GM18505 (cell line): ENCODE measurements at regions not wholly inside any gene's neighbourhood (a gene's known extent, or its start where the extent isn't known, plus 50 kb on each side); places are given as distances from the start of the nearest gene placed in this dataset.

Experiments used
- ATAC-seq: cut with Tn5 transposase; IDR thresholded peaks from one replicate; pipeline ENCODE4 v1.9.1; 2021; ENCODE audit not compliant: unreplicated experiment
- POLR2A ChIP-seq: IDR thresholded peaks from 4 replicates; pipeline ENCODE4 v1.6.1; 2011; ENCODE audit warnings: borderline replicate concordance; ENCODE audit not compliant: insufficient read depth, insufficient read length; ENCODE audit errors: extremely low read depth

- TF ChIP-seq POLR2A, result no peak
- no peak for ATAC-seq
Measured at GRCh38 chr2:18648161-18648560, 58.8 kb upstream of the NT5C1B start.

- no peak for ATAC-seq
Measured at GRCh38 chr2:18647731-18648130, 58.4 kb upstream of the NT5C1B start.

DNA sequence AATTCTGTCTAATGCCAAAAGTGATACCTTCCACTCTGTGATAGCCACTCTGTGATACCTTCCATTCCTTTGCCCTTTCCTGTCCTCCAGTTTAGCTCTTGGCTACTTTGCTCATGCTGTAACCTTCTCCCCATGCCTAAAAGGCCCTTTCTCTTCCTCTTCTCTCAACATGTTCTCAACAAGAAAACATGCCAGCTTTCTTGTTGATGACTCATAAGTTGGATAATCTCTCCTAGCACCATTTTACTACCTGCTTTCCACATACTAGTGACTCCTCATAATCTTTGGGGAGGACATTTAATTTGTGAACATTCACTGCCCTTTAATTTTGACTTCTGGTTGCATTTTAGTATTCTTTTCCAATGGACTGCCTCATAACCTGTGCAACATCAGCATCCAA lies 55.9 kb upstream of the NT5C1B start:
- TF ChIP-seq POLR2A, result no peak
- ATAC-seq, result no peak

More at GRCh38 chr2:18647731-18648130, 58.4 kb upstream of the NT5C1B start:
- no peak for TF ChIP-seq POLR2A

- TF ChIP-seq POLR2A, result no peak
- ATAC-seq, result no peak
Measured at GRCh38 chr2:18644115-18644462, 54.7 kb upstream of the NT5C1B start.

- no peak for ATAC-seq
- no peak for TF ChIP-seq POLR2A
Measured at GRCh38 chr2:18643326-18644114, 54.2 kb upstream of the NT5C1B start.

GRCh38 chr2:18641823-18642222 lies 52.5 kb upstream of the NT5C1B start:
- ATAC-seq, result no peak

GRCh38 chr2:18639756-18640453 lies 50.5 kb upstream of the NT5C1B start:
- no peak for TF ChIP-seq POLR2A
- ATAC-seq, result no peak

More at GRCh38 chr2:18641823-18642222, 52.5 kb upstream of the NT5C1B start:
- TF ChIP-seq POLR2A, result no peak
